HG02623 (cell line): ENCODE measurements at regions not wholly inside any gene's neighbourhood (a gene's known extent, or its start where the extent isn't known, plus 50 kb on each side); places are given as distances from the start of the nearest gene placed in this dataset.
"Not testable (repeated sequence)": the region's sequence is repeated elsewhere in the genome, so short reads cannot be mapped to it uniquely, and the experiment has no call there.

ENCODE experiments used
- ATAC-seq: cut with Tn5 transposase; IDR thresholded peaks from one replicate; pipeline ENCODE4 v1.9.1; 2021; ENCODE audit warnings: moderate library complexity; ENCODE audit not compliant: unreplicated experiment

GRCh38 chr16:63760246-63760645 is 1361.6 kb downstream of the CDH11 start:
- ATAC-seq: not testable (repeated sequence)

GRCh38 chr16:63752347-63752746 is 1369.5 kb downstream of the CDH11 start:
- ATAC-seq: no peak

GRCh38 chr16:63749276-63749675 is 1372.6 kb downstream of the CDH11 start:
- ATAC-seq: no peak

- ATAC-seq: no peak
Observed at GRCh38 chr16:63745456-63745855, 1376.4 kb downstream of the CDH11 start.

GRCh38 chr16:63744077-63744874 is 1377.6 kb downstream of the CDH11 start:
- no peak for ATAC-seq

- no peak for ATAC-seq
Observed at GRCh38 chr16:63742150-63742549, 1379.7 kb downstream of the CDH11 start.

- no peak for ATAC-seq
Observed at GRCh38 chr16:63737633-63738032, 1384.2 kb downstream of the CDH11 start.

- no peak for ATAC-seq
Observed at GRCh38 chr16:63735456-63735855, 1386.4 kb downstream of the CDH11 start.

- no peak for ATAC-seq
Observed at GRCh38 chr16:63720848-63721247, 1401.0 kb downstream of the CDH11 start.

GRCh38 chr16:63719926-63720325 is 1401.9 kb downstream of the CDH11 start:
- no peak for ATAC-seq

GRCh38 chr16:63717806-63718205 is 1404.1 kb downstream of the CDH11 start:
- ATAC-seq: no peak

GRCh38 chr16:63714876-63715275 is 1407.0 kb downstream of the CDH11 start:
- ATAC-seq: no peak

GRCh38 chr16:63712725-63713124 is 1409.1 kb downstream of the CDH11 start:
- no peak for ATAC-seq

GRCh38 chr16:63703612-63704011 is 1418.3 kb downstream of the CDH11 start:
- no peak for ATAC-seq

- no peak for ATAC-seq
Observed at GRCh38 chr16:63702981-63703590, 1418.8 kb downstream of the CDH11 start.

- no peak for ATAC-seq
Observed at GRCh38 chr16:63697736-63698135, 1424.1 kb downstream of the CDH11 start.

GRCh38 chr16:63695347-63695746 is 1426.5 kb downstream of the CDH11 start:
- no peak for ATAC-seq

- ATAC-seq: no peak
Observed at GRCh38 chr16:63690961-63691360, 1430.9 kb downstream of the CDH11 start.

- ATAC-seq: no peak
Observed at GRCh38 chr16:63690267-63690666, 1431.6 kb downstream of the CDH11 start.

- no peak for ATAC-seq
Observed at GRCh38 chr16:63689068-63689467, 1432.8 kb downstream of the CDH11 start.

GRCh38 chr16:63684149-63685101 is 1437.4 kb downstream of the CDH11 start:
- no peak for ATAC-seq
